ENCODE measurements at regions not wholly inside any gene's neighbourhood (a gene's known extent, or its start where the extent isn't known, plus 50 kb on each side); places are given as distances from the start of the nearest gene placed in this dataset.

DNA sequence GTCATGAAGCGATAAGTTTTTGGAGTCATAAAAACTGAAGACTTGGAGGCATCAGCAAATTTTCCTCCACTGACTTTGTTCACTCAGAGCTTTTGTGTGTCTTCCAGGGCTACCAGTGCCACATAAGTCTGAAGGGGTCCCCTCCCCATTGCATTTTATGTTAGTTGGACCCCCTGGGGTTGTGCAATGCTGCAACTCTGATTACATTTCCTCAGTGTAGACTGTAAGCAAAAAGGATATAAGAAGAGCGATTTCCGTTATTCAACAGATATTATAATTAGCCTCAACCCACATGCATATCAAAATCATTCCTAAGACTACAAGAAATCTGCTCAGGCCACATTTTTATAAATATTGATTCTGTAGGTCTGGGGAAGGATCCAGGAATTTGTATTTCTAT lies 324.0 kb downstream of the TDRD3 start:
- TF ChIP-seq POLR2A (IDR thresholded peaks at IDR 0.05), result no peak
- TF ChIP-seq, protein P1, sequence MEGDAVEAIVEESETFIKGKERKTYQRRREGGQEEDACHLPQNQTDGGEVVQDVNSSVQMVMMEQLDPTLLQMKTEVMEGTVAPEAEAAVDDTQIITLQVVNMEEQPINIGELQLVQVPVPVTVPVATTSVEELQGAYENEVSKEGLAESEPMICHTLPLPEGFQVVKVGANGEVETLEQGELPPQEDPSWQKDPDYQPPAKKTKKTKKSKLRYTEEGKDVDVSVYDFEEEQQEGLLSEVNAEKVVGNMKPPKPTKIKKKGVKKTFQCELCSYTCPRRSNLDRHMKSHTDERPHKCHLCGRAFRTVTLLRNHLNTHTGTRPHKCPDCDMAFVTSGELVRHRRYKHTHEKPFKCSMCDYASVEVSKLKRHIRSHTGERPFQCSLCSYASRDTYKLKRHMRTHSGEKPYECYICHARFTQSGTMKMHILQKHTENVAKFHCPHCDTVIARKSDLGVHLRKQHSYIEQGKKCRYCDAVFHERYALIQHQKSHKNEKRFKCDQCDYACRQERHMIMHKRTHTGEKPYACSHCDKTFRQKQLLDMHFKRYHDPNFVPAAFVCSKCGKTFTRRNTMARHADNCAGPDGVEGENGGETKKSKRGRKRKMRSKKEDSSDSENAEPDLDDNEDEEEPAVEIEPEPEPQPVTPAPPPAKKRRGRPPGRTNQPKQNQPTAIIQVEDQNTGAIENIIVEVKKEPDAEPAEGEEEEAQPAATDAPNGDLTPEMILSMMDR (IDR thresholded peaks at IDR 0.05), result no peak
- no peak for TF ChIP-seq POLR2AphosphoS5 (IDR thresholded peaks at IDR 0.05)
